Stimulated activated CD8-positive, alpha-beta memory T cell treated with anti-CD3 and anti-CD28 coated beads, Interleukin-4, amount 100 ng/mL, for 48 hours (primary cell): ENCODE measurements at regions not wholly inside any gene's neighbourhood (a gene's known extent, or its start where the extent isn't known, plus 50 kb on each side); places are given as distances from the start of the nearest gene placed in this dataset.

ENCODE experiments used
- DNase-seq: peaks from one replicate; pipeline ENCODE4 v3.0.0-alpha.2; 2020

DNA sequence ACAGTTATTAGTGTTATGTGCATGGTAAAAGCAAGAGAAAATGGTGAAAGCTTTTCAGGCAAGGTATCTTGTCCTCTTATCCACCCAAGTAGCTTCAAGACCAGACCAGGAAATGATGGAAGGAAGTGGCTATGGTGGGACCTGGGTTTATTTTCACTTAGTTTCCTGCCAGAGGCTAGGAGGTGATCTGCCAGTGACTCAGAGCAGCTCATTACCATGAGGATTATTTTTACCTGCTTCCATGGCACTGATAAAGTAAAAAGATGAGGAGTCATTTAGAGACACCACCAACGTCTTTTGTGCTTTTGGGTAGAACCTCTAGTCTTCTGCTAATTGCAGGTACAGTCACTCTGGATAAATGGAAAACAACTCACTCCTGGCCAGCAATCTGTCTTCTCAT is 339.9 kb upstream of the KIRREL3 start:
- DNase-seq, result no peak

GRCh38 chr11:127339376-127339775 is 338.8 kb upstream of the KIRREL3 start:
- DNase-seq, result no peak

- no peak for DNase-seq
These were observed 338.1 kb upstream of the KIRREL3 start for GRCh38 chr11:127338380-127339259.

- DNase-seq, result no peak
These were observed 333.9 kb upstream of the KIRREL3 start for GRCh38 chr11:127334466-127334865.

DNA sequence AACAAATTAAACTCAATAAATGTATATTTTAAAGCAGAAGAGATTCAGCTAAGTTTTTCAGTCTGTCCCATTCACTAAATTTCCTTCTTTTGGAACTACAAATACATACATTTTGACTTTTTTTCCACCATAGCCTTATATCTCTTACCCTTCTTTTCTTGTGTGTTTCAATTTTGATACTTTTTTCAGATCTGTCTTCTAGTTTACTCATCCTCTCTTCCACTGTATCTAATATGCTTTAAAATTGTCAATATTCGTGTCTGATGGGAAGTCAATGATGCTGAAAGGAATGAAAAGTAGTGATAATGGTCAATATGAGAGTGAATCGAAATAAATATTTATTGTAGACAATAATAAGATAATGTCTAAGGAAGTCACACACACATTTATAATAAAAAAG is 332.3 kb upstream of the KIRREL3 start:
- no peak for DNase-seq

DNA sequence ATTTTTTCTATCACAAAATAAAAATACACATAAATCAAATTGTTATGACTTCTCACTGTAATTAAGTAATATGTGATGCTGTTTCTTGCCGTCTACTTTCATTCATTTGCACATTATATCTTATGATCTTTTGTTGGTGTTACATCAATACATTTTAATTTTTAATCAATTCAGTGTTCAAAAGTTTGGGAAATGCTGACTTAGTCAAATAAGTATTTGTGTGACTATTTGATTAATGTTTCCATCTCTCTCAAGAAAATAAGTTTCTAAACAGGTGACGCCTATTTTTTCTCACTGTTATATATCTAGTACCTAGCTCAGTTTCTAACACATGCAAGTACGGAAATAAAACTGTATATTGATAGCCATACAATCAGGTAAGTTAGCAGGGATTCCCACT is 329.5 kb upstream of the KIRREL3 start:
- DNase-seq, result no peak

DNA sequence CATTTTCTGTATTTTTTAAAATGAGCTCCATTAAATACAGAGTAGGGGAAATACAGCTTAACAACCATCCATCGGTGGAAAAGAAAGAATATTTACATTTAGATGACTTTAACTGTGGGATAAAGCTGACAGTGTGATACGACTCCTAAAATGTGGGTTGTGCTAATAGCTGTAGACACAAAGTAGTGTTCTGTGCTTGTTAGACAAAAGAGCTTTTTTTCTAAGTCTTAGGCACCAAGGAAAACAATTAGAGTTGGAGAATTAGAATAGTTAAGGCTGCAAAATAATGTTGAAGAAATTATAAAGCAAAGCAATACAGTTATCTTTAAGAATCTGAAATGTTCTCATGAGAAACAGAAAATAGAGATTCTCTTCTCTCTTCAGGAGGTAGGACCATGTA is 307.7 kb upstream of the KIRREL3 start:
- DNase-seq, result no peak

- no peak for DNase-seq
These were observed 307.1 kb upstream of the KIRREL3 start for GRCh38 chr11:127307700-127308099.

GRCh38 chr11:127304634-127305033 is 304.1 kb upstream of the KIRREL3 start:
- no peak for DNase-seq

GRCh38 chr11:127288926-127289325 is 288.4 kb upstream of the KIRREL3 start:
- DNase-seq, result no peak

- no peak for DNase-seq
These were observed 281.0 kb upstream of the KIRREL3 start for GRCh38 chr11:127281534-127281933.

- DNase-seq, result no peak
These were observed 275.2 kb upstream of the KIRREL3 start for GRCh38 chr11:127275774-127276173.

DNA sequence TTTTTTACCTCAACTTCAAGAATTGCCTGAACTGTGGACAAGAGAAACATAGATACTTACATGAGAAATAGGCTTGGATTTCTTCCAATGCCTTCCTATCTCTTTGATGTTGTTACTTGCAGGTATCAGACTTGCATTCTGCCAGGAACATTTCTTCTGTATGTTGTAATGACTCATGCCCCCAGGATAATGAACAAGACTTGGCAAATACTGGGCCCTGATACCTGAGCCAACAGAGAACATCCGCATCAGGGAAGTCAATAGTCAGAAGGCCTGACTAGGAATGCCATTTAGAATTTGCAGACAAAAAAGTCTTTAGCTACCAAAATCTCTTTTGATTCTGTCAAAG is 273.7 kb upstream of the KIRREL3 start:
- no peak for DNase-seq

DNA sequence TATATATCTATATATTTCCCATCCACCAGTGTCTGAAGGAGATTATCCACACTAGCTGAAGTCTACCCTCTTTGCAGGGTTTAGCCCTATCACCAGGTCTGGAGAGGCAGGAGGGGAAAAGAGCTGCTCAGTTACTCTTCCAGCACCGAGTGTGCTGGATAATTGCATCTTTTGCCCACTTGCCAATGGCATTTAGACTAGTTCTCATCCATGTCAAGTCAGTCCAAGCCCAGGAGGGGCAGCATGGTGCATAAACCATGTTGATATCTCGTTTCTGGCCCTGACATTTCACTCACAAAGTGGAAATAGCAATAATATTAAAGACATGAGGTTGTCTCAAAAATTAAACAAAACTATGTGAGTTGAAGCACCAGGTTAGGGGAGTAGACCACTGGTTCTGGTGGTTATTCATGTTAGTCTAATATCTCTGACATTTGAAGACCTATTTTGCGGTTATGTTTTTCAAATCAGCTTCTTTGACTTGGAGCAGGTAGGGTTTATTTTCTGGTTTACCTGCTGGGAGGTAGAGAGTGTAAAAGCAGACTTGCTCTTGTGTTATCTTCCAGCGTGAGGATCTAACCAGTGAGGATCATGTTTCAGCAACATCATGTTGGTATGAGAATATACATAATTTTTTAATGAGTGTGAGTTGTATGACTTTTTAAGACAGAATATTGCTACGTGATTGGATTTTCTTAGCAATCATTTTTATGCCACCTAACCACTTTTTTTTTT is 273.2 kb upstream of the KIRREL3 start:
- DNase-seq, result no peak

DNA sequence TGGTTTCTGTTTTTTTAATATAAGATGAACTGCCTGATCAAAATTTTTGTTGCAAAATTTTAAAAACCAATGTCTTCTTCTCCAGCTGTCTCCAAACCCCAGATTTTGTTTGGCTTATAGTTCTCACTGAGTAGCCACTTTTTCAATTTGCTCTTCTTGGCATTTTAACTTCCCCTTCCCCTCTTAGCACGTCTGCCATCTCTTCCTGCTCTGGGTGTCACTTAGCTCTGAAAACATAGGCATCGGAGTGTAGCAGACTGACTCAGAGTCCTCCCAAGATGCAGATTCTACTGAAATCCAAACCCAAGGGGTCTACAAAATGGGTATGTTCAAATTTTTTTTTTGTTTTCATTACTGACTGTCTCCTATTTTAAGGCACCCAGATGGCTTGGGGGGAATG is 270.3 kb upstream of the KIRREL3 start:
- DNase-seq, result no peak

DNA sequence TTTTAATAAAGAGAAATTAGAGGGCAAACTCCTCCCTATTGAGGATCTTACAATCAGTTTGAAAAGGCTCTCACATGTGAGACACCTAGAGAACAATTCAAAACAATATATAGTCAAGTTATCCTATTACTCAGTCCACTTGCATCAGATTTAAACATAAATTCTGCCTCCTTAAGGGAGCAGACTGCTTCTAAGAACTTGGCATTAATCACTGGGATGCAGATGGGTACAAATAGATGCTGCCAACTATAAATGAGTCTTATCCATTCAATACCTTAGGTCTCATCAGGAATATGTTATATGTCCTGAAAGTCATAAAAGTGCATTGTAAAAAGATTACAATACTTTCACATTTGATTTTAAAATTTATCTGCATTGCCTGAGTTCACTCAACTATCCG is 269.3 kb upstream of the KIRREL3 start:
- no peak for DNase-seq

DNA sequence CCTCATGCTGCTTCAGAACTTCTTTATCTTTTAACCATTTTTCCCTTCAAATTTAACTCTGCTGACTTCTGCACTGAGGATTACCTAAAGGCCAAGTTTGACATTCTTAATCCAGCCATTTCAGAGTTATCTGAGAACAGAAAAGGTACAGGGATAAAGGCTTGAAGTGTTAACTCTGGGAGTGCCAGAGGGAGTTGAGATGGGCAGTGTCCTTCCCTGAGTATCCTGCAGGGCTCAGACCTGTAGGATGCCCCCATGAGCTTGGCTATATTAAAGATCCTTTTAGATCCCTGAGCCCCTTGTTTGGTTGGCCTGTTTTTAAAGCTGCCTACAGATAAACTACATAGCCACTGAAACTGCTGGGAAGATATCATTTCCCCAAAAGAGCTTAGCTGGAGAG is 268.4 kb upstream of the KIRREL3 start:
- DNase-seq, result no peak

DNA sequence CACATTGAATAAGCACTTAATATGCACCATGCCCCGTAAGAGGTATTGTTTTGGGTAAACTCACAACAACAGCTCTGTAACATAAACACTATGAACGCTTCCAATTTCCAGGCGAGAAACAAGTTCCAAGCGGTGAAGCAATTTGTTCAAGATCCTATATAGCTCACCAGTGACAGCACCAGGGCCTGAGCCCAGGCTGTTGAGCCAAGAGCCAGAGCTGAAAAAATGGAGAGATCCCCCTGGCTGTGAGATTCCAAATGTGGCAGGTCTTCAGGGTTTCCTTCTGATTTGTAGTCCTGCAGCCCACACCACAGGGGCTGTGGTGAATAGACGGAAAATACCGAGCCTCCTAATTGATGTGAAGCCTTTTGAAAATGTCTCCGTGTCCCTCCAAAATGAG is 268.0 kb upstream of the KIRREL3 start:
- DNase-seq, result no peak

DNA sequence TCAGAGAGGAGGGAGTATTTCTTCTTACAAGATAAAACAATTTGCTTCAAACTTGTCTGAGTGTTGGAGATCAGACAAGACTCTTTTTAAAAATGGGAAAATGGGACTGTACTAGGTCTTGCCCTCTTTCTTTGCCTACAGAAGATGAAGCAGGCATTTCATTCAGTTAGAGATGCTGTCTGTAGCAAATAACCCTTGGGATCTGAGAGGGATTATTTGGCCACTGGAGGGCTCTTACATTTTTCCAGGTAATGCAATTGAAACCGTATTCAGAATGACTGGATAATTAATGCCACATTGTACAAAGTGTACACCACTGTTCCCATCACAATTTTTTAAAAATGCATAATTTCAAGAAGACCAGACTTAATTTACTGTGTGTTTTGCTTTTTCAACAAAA is 258.5 kb upstream of the KIRREL3 start:
- no peak for DNase-seq

- no peak for DNase-seq
These were observed 254.6 kb upstream of the KIRREL3 start for GRCh38 chr11:127255209-127255608.

DNA sequence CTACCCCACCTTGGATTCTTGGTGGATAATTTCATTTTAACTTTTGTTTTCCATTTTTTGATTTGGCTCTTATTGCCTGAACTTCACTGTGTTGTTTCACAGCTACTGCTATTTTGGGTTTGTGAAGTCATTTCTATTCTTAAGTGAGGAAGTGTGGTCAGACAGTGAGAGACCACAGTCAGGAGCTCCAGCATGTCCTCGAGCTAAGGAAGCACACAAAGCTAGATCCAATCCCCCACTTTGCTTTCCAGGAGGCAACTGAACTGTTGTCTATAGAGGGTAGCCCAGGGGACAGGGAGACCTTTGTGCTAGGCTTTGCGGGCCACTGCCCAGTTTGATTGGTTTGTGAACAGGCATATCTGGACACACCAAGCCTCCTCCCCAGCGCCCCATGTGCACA is 251.8 kb upstream of the KIRREL3 start:
- DNase-seq, result no peak

DNA sequence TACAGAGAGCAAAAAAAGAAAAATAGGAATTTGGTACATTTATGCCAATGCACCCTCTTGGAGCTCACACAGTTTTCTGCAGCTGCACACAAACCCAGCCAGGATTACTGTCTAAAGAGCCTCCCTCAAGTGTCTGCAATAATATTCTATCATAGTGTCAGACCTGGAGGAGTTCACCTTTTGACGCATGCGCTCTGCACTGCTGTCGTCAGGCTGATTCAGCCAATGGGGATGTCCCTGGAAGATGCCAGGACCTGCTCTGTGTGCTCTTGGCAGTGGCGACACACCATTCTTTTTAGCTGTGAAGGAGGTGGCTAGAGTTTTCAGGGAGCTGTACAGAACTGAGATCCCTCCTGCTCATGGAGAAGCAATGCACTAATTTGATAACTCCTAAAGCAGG is 249.0 kb upstream of the KIRREL3 start:
- no peak for DNase-seq

DNA sequence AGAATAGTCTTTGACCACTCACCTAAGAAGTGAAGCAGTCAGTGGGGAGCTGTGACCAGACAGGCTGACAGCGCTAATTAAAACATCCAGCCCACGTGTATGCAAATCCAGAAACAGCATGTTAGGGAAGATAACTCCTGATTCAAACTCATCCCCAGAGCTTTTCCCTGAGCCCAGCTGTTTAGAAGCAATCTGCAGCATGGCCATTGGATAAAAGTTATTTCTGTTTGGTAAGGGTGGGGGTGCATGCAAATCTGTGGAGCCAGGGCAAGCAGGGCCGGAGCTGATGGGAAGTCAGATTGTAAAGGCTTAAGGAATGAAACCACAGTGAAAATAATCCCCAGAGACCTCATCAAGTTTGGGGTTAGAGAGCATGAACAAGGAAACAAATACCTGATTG is 247.9 kb upstream of the KIRREL3 start:
- DNase-seq, result no peak

- no peak for DNase-seq
These were observed 246.8 kb upstream of the KIRREL3 start for GRCh38 chr11:127247261-127247851.
